ENCODE measurements at regions not wholly inside any gene's neighbourhood (a gene's known extent, or its start where the extent isn't known, plus 50 kb on each side); places are given as distances from the start of the nearest gene placed in this dataset.

DNA sequence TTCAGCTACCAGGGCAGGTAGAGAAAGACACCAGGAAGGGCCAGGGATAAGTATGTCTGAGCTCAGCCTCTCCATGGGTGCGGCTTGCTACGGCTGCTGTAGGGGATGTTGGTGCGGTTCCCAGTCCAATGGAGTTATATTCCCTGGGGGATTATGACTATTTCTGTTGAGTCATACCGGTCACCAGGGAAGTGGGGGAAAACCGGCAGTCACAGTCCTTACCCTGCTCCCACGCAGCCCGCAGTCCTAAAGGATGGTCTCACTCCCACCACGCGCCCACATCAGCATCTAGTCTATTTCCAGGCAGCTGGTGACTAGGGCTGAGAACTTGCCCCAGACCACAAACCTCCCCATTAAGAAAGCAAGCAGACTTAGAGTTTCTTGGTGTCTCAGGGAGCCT, 191.6 kb downstream of the VEGFC start:
- TF ChIP-seq, protein P1, sequence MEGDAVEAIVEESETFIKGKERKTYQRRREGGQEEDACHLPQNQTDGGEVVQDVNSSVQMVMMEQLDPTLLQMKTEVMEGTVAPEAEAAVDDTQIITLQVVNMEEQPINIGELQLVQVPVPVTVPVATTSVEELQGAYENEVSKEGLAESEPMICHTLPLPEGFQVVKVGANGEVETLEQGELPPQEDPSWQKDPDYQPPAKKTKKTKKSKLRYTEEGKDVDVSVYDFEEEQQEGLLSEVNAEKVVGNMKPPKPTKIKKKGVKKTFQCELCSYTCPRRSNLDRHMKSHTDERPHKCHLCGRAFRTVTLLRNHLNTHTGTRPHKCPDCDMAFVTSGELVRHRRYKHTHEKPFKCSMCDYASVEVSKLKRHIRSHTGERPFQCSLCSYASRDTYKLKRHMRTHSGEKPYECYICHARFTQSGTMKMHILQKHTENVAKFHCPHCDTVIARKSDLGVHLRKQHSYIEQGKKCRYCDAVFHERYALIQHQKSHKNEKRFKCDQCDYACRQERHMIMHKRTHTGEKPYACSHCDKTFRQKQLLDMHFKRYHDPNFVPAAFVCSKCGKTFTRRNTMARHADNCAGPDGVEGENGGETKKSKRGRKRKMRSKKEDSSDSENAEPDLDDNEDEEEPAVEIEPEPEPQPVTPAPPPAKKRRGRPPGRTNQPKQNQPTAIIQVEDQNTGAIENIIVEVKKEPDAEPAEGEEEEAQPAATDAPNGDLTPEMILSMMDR (IDR thresholded peaks at IDR 0.05) = no peak
- no peak for TF ChIP-seq POLR2A (IDR thresholded peaks at IDR 0.05)
